GM19452 (cell line): ENCODE measurements at regions not wholly inside any gene's neighbourhood (a gene's known extent, or its start where the extent isn't known, plus 50 kb on each side); places are given as distances from the start of the nearest gene placed in this dataset.
"Not testable (repeated sequence)": the region's sequence is repeated elsewhere in the genome, so short reads cannot be mapped to it uniquely, and the experiment has no call there.

Experiments used
- ATAC-seq: cut with Tn5 transposase; IDR thresholded peaks from one replicate; pipeline ENCODE4 v1.9.1; 2021; ENCODE audit not compliant: unreplicated experiment

GRCh38 chr20:22942742-22943141, 92.4 kb upstream of the SSTR4 start:
- no peak for ATAC-seq

GRCh38 chr20:22944062-22944461, 91.0 kb upstream of the SSTR4 start:
- no peak for ATAC-seq

GRCh38 chr20:22944936-22945335, 90.2 kb upstream of the SSTR4 start:
- no peak for ATAC-seq

- no peak for ATAC-seq
Observed at GRCh38 chr20:22946596-22946995, 88.5 kb upstream of the SSTR4 start.

- no peak for ATAC-seq
Observed at GRCh38 chr20:22949331-22950109, 85.6 kb upstream of the SSTR4 start.

- ATAC-seq: no peak
Observed at GRCh38 chr20:22951966-22952365, 83.1 kb upstream of the SSTR4 start.

- ATAC-seq: no peak
Observed at GRCh38 chr20:22954661-22955060, 80.5 kb upstream of the SSTR4 start.

- ATAC-seq: no peak
Observed at GRCh38 chr20:22958390-22958789, 76.7 kb upstream of the SSTR4 start.

GRCh38 chr20:22962567-22963439, 72.3 kb upstream of the SSTR4 start:
- no peak for ATAC-seq

GRCh38 chr20:22963581-22963980, 71.5 kb upstream of the SSTR4 start:
- no peak for ATAC-seq

- ATAC-seq: no peak
Observed at GRCh38 chr20:22966787-22967464, 68.2 kb upstream of the SSTR4 start.

- ATAC-seq: not testable (repeated sequence)
Observed at GRCh38 chr20:22967706-22968105, 67.4 kb upstream of the SSTR4 start.

- ATAC-seq: not testable (repeated sequence)
Observed at GRCh38 chr20:22969031-22969430, 66.1 kb upstream of the SSTR4 start.

GRCh38 chr20:22971077-22971476, 64.0 kb upstream of the SSTR4 start:
- not testable (repeated sequence) for ATAC-seq

- ATAC-seq: no peak
Observed at GRCh38 chr20:22974354-22974753, 60.8 kb upstream of the SSTR4 start.

- ATAC-seq: no peak
Observed at GRCh38 chr20:22977047-22977785, 57.9 kb upstream of the SSTR4 start.

- ATAC-seq: no peak
Observed at GRCh38 chr20:22984008-22984407, 51.1 kb upstream of the SSTR4 start.

GRCh38 chr20:22984606-22985005, 50.5 kb upstream of the SSTR4 start:
- no peak for ATAC-seq

- ATAC-seq: no peak
Observed at GRCh38 chr20:22985239-22985778, 49.8 kb upstream of the SSTR4 start.
